ENCODE measurements at regions not wholly inside any gene's neighbourhood (a gene's known extent, or its start where the extent isn't known, plus 50 kb on each side); places are given as distances from the start of the nearest gene placed in this dataset.
"Not testable (repeated sequence)": the region's sequence is repeated elsewhere in the genome, so short reads cannot be mapped to it uniquely, and the experiment has no call there.

DNA sequence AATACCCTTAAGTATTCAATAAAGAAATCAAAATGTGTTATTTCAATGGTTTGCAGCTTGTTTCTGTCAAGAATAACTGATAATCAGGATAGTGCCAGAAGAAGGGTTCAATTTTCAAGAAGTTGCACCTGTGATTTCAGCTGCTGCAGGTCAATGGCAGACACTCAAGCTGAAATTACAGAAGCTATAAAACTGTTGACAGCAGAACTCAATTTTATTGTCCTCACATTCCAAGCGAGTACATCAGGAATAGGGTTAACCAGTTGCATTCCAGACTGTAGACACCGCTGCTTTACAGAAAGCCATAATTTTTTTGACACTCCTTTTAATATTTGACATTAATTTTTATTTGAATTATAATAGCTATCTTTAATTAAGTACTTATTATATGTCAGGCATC is 364.1 kb downstream of the CGGBP1 start (continued):
- TF ChIP-seq ZNF140 (tag by site-specific recombination; IDR thresholded peaks at IDR 0.05) (no peak), SCRT1 (tag by site-specific recombination; IDR thresholded peaks at IDR 0.05; ENCODE audit: borderline replicate concordance) (0 out of 2 replicates have a peak, but pooled peaks have one; percentile 24), ZFHX2 (tag by site-specific recombination; conservative IDR thresholded peaks at IDR 0.05) (no peak)
- TF ChIP-seq, protein P1, sequence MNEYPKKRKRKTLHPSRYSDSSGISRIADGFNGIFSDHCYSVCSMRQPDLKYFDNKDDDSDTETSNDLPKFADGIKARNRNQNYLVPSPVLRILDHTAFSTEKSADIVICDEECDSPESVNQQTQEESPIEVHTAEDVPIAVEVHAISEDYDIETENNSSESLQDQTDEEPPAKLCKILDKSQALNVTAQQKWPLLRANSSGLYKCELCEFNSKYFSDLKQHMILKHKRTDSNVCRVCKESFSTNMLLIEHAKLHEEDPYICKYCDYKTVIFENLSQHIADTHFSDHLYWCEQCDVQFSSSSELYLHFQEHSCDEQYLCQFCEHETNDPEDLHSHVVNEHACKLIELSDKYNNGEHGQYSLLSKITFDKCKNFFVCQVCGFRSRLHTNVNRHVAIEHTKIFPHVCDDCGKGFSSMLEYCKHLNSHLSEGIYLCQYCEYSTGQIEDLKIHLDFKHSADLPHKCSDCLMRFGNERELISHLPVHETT (tag by site-specific recombination; IDR thresholded peaks at IDR 0.05): no peak

DNA sequence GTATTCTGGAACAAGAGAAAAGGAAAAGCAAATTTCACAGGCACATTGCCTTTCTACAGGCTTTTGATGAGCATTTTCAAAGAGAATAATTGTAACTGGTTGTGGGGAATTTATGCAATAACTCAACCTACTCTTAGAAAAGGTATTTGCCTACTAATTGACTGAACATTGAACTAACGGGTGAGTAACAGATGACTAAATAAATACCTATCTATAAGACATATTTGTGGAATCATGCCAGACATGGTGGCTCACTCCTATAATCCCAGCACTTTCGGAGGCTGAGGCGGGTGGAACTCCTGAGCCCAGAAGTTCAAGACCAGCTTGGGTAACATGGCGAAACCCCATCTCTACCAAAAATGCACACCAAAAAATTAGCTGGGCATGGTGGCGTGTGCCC is 367.7 kb downstream of the CGGBP1 start:
- H3K36me3 ChIP-seq (ENCODE audit: control insufficient read depth in 2 of 2, insufficient read depth in 1 of 2, low read length in 2 of 2): no peaks in the 10 kb centered on the region
- H3K4me1 ChIP-seq (ENCODE audit: control insufficient read depth, insufficient read depth, low read length): no peaks in the 10 kb centered on the region
- POLR2A ChIA-PET: no interaction called here
- no peaks in the 10 kb centered on the region for H3K9me3 ChIP-seq (ENCODE audit: control insufficient read depth, insufficient read depth, low read depth, low read length)
- TF ChIP-seq, protein P2, sequence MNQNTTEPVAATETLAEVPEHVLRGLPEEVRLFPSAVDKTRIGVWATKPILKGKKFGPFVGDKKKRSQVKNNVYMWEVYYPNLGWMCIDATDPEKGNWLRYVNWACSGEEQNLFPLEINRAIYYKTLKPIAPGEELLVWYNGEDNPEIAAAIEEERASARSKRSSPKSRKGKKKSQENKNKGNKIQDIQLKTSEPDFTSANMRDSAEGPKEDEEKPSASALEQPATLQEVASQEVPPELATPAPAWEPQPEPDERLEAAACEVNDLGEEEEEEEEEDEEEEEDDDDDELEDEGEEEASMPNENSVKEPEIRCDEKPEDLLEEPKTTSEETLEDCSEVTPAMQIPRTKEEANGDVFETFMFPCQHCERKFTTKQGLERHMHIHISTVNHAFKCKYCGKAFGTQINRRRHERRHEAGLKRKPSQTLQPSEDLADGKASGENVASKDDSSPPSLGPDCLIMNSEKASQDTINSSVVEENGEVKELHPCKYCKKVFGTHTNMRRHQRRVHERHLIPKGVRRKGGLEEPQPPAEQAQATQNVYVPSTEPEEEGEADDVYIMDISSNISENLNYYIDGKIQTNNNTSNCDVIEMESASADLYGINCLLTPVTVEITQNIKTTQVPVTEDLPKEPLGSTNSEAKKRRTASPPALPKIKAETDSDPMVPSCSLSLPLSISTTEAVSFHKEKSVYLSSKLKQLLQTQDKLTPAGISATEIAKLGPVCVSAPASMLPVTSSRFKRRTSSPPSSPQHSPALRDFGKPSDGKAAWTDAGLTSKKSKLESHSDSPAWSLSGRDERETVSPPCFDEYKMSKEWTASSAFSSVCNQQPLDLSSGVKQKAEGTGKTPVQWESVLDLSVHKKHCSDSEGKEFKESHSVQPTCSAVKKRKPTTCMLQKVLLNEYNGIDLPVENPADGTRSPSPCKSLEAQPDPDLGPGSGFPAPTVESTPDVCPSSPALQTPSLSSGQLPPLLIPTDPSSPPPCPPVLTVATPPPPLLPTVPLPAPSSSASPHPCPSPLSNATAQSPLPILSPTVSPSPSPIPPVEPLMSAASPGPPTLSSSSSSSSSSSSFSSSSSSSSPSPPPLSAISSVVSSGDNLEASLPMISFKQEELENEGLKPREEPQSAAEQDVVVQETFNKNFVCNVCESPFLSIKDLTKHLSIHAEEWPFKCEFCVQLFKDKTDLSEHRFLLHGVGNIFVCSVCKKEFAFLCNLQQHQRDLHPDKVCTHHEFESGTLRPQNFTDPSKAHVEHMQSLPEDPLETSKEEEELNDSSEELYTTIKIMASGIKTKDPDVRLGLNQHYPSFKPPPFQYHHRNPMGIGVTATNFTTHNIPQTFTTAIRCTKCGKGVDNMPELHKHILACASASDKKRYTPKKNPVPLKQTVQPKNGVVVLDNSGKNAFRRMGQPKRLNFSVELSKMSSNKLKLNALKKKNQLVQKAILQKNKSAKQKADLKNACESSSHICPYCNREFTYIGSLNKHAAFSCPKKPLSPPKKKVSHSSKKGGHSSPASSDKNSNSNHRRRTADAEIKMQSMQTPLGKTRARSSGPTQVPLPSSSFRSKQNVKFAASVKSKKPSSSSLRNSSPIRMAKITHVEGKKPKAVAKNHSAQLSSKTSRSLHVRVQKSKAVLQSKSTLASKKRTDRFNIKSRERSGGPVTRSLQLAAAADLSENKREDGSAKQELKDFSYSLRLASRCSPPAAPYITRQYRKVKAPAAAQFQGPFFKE (tag by site-specific recombination; IDR thresholded peaks at IDR 0.05; ENCODE audit: borderline replicate concordance): no peak
- TF ChIP-seq ZNF433 (tag by site-specific recombination; IDR thresholded peaks at IDR 0.05; ENCODE audit: low read depth) (no peak), ZNF624 (tag by site-specific recombination; IDR thresholded peaks at IDR 0.05) (no peak), ZNF391 (tag by site-specific recombination; IDR thresholded peaks at IDR 0.05; ENCODE audit: borderline replicate concordance, low read depth) (no peak), ZNF670 (tag by site-specific recombination; IDR thresholded peaks at IDR 0.05; ENCODE audit: low read depth) (no peak), ZNF843 (tag by site-specific recombination; IDR thresholded peaks at IDR 0.05) (no peak), ZNF266 (tag by site-specific recombination; IDR thresholded peaks at IDR 0.05; ENCODE audit: low read depth) (no peak), ZNF324 (tag by site-specific recombination; IDR thresholded peaks at IDR 0.05) (no peak), ZNF10 (tag by site-specific recombination; IDR thresholded peaks at IDR 0.05) (no peak), ZFP3 (tag by site-specific recombination; IDR thresholded peaks at IDR 0.05; ENCODE audit: low read depth) (no peak), KLF10 (tag by site-specific recombination; IDR thresholded peaks at IDR 0.05) (no peak), ZSCAN30 (tag by site-specific recombination; IDR thresholded peaks at IDR 0.05) (no peak), BCL6B (tag by site-specific recombination; IDR thresholded peaks at IDR 0.05) (no peak)
- TF ChIP-seq, protein P3, sequence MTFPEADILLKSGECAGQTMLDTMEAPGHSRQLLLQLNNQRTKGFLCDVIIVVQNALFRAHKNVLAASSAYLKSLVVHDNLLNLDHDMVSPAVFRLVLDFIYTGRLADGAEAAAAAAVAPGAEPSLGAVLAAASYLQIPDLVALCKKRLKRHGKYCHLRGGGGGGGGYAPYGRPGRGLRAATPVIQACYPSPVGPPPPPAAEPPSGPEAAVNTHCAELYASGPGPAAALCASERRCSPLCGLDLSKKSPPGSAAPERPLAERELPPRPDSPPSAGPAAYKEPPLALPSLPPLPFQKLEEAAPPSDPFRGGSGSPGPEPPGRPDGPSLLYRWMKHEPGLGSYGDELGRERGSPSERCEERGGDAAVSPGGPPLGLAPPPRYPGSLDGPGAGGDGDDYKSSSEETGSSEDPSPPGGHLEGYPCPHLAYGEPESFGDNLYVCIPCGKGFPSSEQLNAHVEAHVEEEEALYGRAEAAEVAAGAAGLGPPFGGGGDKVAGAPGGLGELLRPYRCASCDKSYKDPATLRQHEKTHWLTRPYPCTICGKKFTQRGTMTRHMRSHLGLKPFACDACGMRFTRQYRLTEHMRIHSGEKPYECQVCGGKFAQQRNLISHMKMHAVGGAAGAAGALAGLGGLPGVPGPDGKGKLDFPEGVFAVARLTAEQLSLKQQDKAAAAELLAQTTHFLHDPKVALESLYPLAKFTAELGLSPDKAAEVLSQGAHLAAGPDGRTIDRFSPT (tag by site-specific recombination; IDR thresholded peaks at IDR 0.05): no peak
- TF ChIP-seq, protein P4, sequence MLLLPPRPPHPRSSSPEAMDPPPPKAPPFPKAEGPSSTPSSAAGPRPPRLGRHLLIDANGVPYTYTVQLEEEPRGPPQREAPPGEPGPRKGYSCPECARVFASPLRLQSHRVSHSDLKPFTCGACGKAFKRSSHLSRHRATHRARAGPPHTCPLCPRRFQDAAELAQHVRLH (tag by site-specific recombination; IDR thresholded peaks at IDR 0.05): no peak
- no peak overlapping the region for H3K27ac ChIP-seq (ENCODE audit: extremely low read depth, low read depth, low read length)
- no peak overlapping the region for H3K4me3 ChIP-seq (ENCODE audit: low read depth, low read length)
- CTCF ChIA-PET: no interaction called here

GRCh38 chr3:87678984-87679660 is 379.7 kb downstream of the CGGBP1 start:
- H3K4me1 ChIP-seq (ENCODE audit: control insufficient read depth, insufficient read depth, low read length); H3K4me3 ChIP-seq (ENCODE audit: low read depth, low read length); POLR2A ChIA-PET; CTCF ChIA-PET; H3K27ac ChIP-seq (ENCODE audit: extremely low read depth, low read depth, low read length); H3K9me3 ChIP-seq (ENCODE audit: control insufficient read depth, insufficient read depth, low read depth, low read length); H3K36me3 ChIP-seq (ENCODE audit: control insufficient read depth in 2 of 2, insufficient read depth in 1 of 2, low read length in 2 of 2): not testable (repeated sequence)

Data from HEK293 (cell line).